ENCODE measurements at regions not wholly inside any gene's neighbourhood (a gene's known extent, or its start where the extent isn't known, plus 50 kb on each side); places are given as distances from the start of the nearest gene placed in this dataset.

- intact Hi-C loops (cut with micrococcal nuclease) = no loop called here
- H3K9me3 ChIP-seq (replicated peaks) = no peaks in the 10 kb centered on the region
- peaks cover 20% of the 10 kb centered on the region for H3K27me3 ChIP-seq (ENCODE audit: low read depth)
- no peak overlapping the region for H3K4me3 ChIP-seq
- no peak for DNase-seq
- no peaks in the 10 kb centered on the region for H3K36me3 ChIP-seq
- no peaks in the 10 kb centered on the region for H3K4me1 ChIP-seq
- TF ChIP-seq CTCF (IDR thresholded peaks at IDR 0.05; ENCODE audit: borderline replicate concordance) = no peak
- no peak overlapping the region for H3K27ac ChIP-seq (replicated peaks)
These were observed 855.3 kb downstream of the SLC4A3 start for GRCh38 chr2:220482716-220483115.

- no peak for TF ChIP-seq CTCF (IDR thresholded peaks at IDR 0.05; ENCODE audit: borderline replicate concordance)
- Histone ChIP-seq H3K9me3 (replicated peaks) (no peaks in the 10 kb centered on the region), H3K4me3 (no peak overlapping the region), H3K36me3 (no peaks in the 10 kb centered on the region), H3K4me1 (no peaks in the 10 kb centered on the region), H3K27me3 (ENCODE audit: low read depth) (peaks cover 13% of the 10 kb centered on the region), H3K27ac (replicated peaks) (no peak overlapping the region)
- intact Hi-C loops (cut with micrococcal nuclease) = no loop called here
- no peak for DNase-seq
These were observed 861.7 kb downstream of the SLC4A3 start for GRCh38 chr2:220489121-220489520.

- no peak for TF ChIP-seq CTCF (IDR thresholded peaks at IDR 0.05; ENCODE audit: borderline replicate concordance)
- H3K4me1 ChIP-seq = no peaks in the 10 kb centered on the region
- H3K36me3 ChIP-seq = no peaks in the 10 kb centered on the region
- intact Hi-C loops (cut with micrococcal nuclease) = no loop called here
- H3K27ac ChIP-seq (replicated peaks) = no peak overlapping the region
- DNase-seq = no peak
- no peaks in the 10 kb centered on the region for H3K9me3 ChIP-seq (replicated peaks)
- no peak overlapping the region for H3K4me3 ChIP-seq
- H3K27me3 ChIP-seq (ENCODE audit: low read depth) = no peaks in the 10 kb centered on the region
These were observed 864.2 kb downstream of the SLC4A3 start for GRCh38 chr2:220491670-220492069.

GRCh38 chr2:220493871-220494525, 866.6 kb downstream of the SLC4A3 start:
- no peaks in the 10 kb centered on the region for H3K27me3 ChIP-seq (ENCODE audit: low read depth)
- no peak for DNase-seq
- TF ChIP-seq CTCF (IDR thresholded peaks at IDR 0.05; ENCODE audit: borderline replicate concordance) = no peak
- H3K4me1 ChIP-seq = no peaks in the 10 kb centered on the region
- intact Hi-C loops (cut with micrococcal nuclease) = no loop called here
- no peaks in the 10 kb centered on the region for H3K9me3 ChIP-seq (replicated peaks)
- H3K4me3 ChIP-seq = no peak overlapping the region
- no peaks in the 10 kb centered on the region for H3K36me3 ChIP-seq
- H3K27ac ChIP-seq (replicated peaks) = no peak overlapping the region

- no peak overlapping the region for H3K4me3 ChIP-seq
- intact Hi-C loops (cut with micrococcal nuclease) = no loop called here
- H3K4me1 ChIP-seq = no peaks in the 10 kb centered on the region
- TF ChIP-seq CTCF (IDR thresholded peaks at IDR 0.05; ENCODE audit: borderline replicate concordance) = no peak
- DNase-seq = no peak
- H3K36me3 ChIP-seq = no peaks in the 10 kb centered on the region
- H3K27me3 ChIP-seq (ENCODE audit: low read depth) = no peaks in the 10 kb centered on the region
- H3K9me3 ChIP-seq (replicated peaks) = peaks cover 3% of the 10 kb centered on the region
- no peak overlapping the region for H3K27ac ChIP-seq (replicated peaks)
These were observed 869.1 kb downstream of the SLC4A3 start for GRCh38 chr2:220496513-220496912.
